ENCODE measurements at regions not wholly inside any gene's neighbourhood (a gene's known extent, or its start where the extent isn't known, plus 50 kb on each side); places are given as distances from the start of the nearest gene placed in this dataset.

GRCh38 chr1:87816646-87817045 lies 488.0 kb downstream of the LMO4 start:
- no peak for ATAC-seq
- no peaks in the 10 kb centered on the region for H3K9me3 ChIP-seq
- peak overlapping the region in 1 of 4 donors; percentile 25 for H3K27ac ChIP-seq
- TF ChIP-seq CTCF (IDR thresholded peaks at IDR 0.05), result no peak
- no peak for TF ChIP-seq EP300 (IDR thresholded peaks at IDR 0.05)
- TF ChIP-seq POLR2A (IDR thresholded peaks at IDR 0.05), result no peak
- TF ChIP-seq POLR2AphosphoS5 (IDR thresholded peaks at IDR 0.05), result no peak
- no peak overlapping the region for H3K4me3 ChIP-seq
- no peaks in the 10 kb centered on the region for H3K36me3 ChIP-seq
- H3K27me3 ChIP-seq, result no peaks in the 10 kb centered on the region
- 14 to 30% methylated on average over 1 to 2 of the region's 3 CpGs for WGBS, 2 donors (ENCODE audit: low coverage in 1 of 2)
- peaks cover 3 to 67% (median 3%) of the 10 kb centered on the region in 3 donors for H3K4me1 ChIP-seq

GRCh38 chr1:87820668-87821334 lies 492.1 kb downstream of the LMO4 start:
- Histone ChIP-seq H3K36me3 (no peaks in the 10 kb centered on the region), H3K27ac (peak overlapping the region in 1 of 4 donors; percentile 47), H3K4me1 (peaks cover 0 to 36% (median 3%) of the 10 kb centered on the region in 3 donors), H3K9me3 (no peaks in the 10 kb centered on the region), H3K27me3 (no peaks in the 10 kb centered on the region), H3K4me3 (no peak overlapping the region)
- WGBS, 2 donors (ENCODE audit: low coverage in 1 of 2), result 30 to 46% methylated on average over 8 of the region's 8 CpGs
- no peak for ATAC-seq
- TF ChIP-seq EP300 (IDR thresholded peaks at IDR 0.05), result no peak
- TF ChIP-seq CTCF (IDR thresholded peaks at IDR 0.05), result no peak
- TF ChIP-seq POLR2AphosphoS5 (IDR thresholded peaks at IDR 0.05), result no peak
- TF ChIP-seq POLR2A (IDR thresholded peaks at IDR 0.05), result no peak

- TF ChIP-seq POLR2AphosphoS5 (IDR thresholded peaks at IDR 0.05) (no peak), CTCF (IDR thresholded peaks at IDR 0.05) (no peak), EP300 (IDR thresholded peaks at IDR 0.05) (no peak), POLR2A (IDR thresholded peaks at IDR 0.05) (no peak)
- WGBS, 2 donors (ENCODE audit: low coverage in 1 of 2), result 83 to 87% methylated on average over 2 to 5 of the region's 5 CpGs
Measured at GRCh38 chr1:87821335-87821697, 492.6 kb downstream of the LMO4 start.

GRCh38 chr1:87826681-87827251 lies 498.1 kb downstream of the LMO4 start:
- Histone ChIP-seq H3K27ac (no peak overlapping the region), H3K4me3 (peak overlapping the region in 1 of 2 donors; percentile 7), H3K27me3 (no peaks in the 10 kb centered on the region), H3K9me3 (no peaks in the 10 kb centered on the region), H3K4me1 (peaks cover 0 to 8% (median 0%) of the 10 kb centered on the region in 3 donors), H3K36me3 (no peaks in the 10 kb centered on the region)
- TF ChIP-seq CTCF (IDR thresholded peaks at IDR 0.05) (no peak), EP300 (IDR thresholded peaks at IDR 0.05) (no peak), POLR2AphosphoS5 (IDR thresholded peaks at IDR 0.05) (no peak), POLR2A (IDR thresholded peaks at IDR 0.05) (no peak)
- peak; percentile 78 for ATAC-seq
- 30 to 35% methylated on average over 7 of the region's 7 CpGs for WGBS, 2 donors (ENCODE audit: low coverage in 1 of 2)

More at GRCh38 chr1:87821335-87821697, 492.6 kb downstream of the LMO4 start:
- no peak for ATAC-seq
- H3K27me3 ChIP-seq, result no peaks in the 10 kb centered on the region
- peak overlapping the region in 1 of 4 donors; percentile 47 for H3K27ac ChIP-seq
- H3K4me3 ChIP-seq, result no peak overlapping the region
- peaks cover 0 to 31% (median 3%) of the 10 kb centered on the region in 3 donors for H3K4me1 ChIP-seq
- H3K9me3 ChIP-seq, result no peaks in the 10 kb centered on the region
- no peaks in the 10 kb centered on the region for H3K36me3 ChIP-seq

- H3K4me3 ChIP-seq, result no peak overlapping the region
- WGBS, 2 donors (ENCODE audit: low coverage in 1 of 2), result 90 to 94% methylated on average over 4 of the region's 4 CpGs
- no peaks in the 10 kb centered on the region for H3K27me3 ChIP-seq
- H3K36me3 ChIP-seq, result no peaks in the 10 kb centered on the region
- H3K4me1 ChIP-seq, result peaks cover 0 to 8% (median 0%) of the 10 kb centered on the region in 3 donors
- TF ChIP-seq CTCF (IDR thresholded peaks at IDR 0.05) (no peak), EP300 (IDR thresholded peaks at IDR 0.05) (no peak), POLR2AphosphoS5 (IDR thresholded peaks at IDR 0.05) (no peak), POLR2A (IDR thresholded peaks at IDR 0.05) (no peak)
- H3K27ac ChIP-seq, result no peak overlapping the region
- H3K9me3 ChIP-seq, result no peaks in the 10 kb centered on the region
- no peak for ATAC-seq
Measured at GRCh38 chr1:87829360-87829759, 500.7 kb downstream of the LMO4 start.
